ENCODE measurements at regions not wholly inside any gene's neighbourhood (a gene's known extent, or its start where the extent isn't known, plus 50 kb on each side); places are given as distances from the start of the nearest gene placed in this dataset.

DNA sequence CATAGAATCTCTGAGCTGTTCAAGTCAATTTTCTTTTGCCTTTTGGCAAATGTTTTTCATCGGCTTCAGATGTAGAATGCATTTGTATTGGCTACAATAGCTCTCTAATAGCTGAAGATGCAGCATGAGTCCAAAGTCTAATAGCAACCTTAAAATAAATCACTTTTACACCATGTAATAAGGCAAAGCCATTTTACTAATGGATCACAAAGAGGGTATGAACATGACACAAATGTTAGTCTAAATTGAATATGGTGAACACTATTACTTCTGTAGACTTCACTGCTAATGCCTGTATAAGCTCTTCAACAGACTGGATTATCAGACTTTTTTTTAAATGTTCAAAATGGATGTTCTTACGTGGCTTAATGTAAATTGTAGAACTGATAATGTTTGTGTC is 645.3 kb downstream of the TLL1 start (continued):
- TF ChIP-seq YY1 (IDR thresholded peaks at IDR 0.05), result no peak

DNA sequence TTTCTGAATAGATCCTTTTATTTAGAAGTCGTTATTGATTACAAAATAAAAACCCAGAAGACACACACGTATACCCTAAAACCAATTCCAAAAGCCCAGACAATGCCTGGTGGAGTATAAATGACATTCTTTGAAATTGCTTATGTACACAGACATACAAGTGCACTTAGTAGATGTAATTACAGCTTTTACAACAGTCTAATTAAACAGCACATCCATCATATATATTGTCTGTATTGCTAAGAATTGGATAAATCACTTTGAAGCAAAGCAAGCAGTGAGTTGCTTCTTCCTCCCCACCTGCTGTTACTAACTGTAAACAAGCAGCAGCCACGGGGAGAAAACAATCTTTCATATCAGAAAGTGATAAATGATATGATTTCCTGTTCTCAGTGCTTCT is 645.7 kb downstream of the TLL1 start:
- Histone ChIP-seq H3K9ac (ENCODE audit: low read depth in 1 of 2, low read length in 2 of 2) (no peak overlapping the region), H3K9me3 (ENCODE audit: control insufficient read depth in 4 of 4, low read length in 3 of 4) (no peaks in the 10 kb centered on the region), H3K4me1 (ENCODE audit: control insufficient read depth in 4 of 4, insufficient read depth in 4 of 4, low read length in 3 of 4) (no peaks in the 10 kb centered on the region), H3K4me3 (ENCODE audit: low read depth in 1 of 3, low read length in 3 of 3) (no peak overlapping the region), H3K27ac (ENCODE audit: low read depth in 1 of 2, low read length in 2 of 2) (no peak overlapping the region), H3K36me3 (ENCODE audit: control insufficient read depth in 4 of 4, insufficient read depth in 3 of 4, low read depth in 1 of 4, low read length in 3 of 4) (no peaks in the 10 kb centered on the region), H3K27me3 (ENCODE audit: control insufficient read depth in 4 of 4, insufficient read depth in 4 of 4, low read length in 3 of 4) (no peaks in the 10 kb centered on the region)
- WGBS, result 53% methylated on average over 3 of the region's 3 CpGs
- DNase-seq (ENCODE audit: low spot score), result no peak
- TF ChIP-seq RAD21 (IDR thresholded peaks at IDR 0.05) (no peak), GABPA (IDR thresholded peaks at IDR 0.05 in 1 of 2, conservative IDR thresholded peaks at IDR 0.05 in 1 of 2) (no peak), YY1 (IDR thresholded peaks at IDR 0.05) (no peak), TAF1 (conservative IDR thresholded peaks at IDR 0.05) (no peak), NR2F2 (IDR thresholded peaks at IDR 0.05) (no peak), JUND (IDR thresholded peaks at IDR 0.05) (no peak), FOXA2 (IDR thresholded peaks at IDR 0.05) (no peak), HNF4A (conservative IDR thresholded peaks at IDR 0.05) (no peak), EGR1 (IDR thresholded peaks at IDR 0.05; ENCODE audit: low read depth in 2 of 2) (no peak), SP1 (IDR thresholded peaks at IDR 0.05) (no peak)
- TF ChIP-seq, protein P1, sequence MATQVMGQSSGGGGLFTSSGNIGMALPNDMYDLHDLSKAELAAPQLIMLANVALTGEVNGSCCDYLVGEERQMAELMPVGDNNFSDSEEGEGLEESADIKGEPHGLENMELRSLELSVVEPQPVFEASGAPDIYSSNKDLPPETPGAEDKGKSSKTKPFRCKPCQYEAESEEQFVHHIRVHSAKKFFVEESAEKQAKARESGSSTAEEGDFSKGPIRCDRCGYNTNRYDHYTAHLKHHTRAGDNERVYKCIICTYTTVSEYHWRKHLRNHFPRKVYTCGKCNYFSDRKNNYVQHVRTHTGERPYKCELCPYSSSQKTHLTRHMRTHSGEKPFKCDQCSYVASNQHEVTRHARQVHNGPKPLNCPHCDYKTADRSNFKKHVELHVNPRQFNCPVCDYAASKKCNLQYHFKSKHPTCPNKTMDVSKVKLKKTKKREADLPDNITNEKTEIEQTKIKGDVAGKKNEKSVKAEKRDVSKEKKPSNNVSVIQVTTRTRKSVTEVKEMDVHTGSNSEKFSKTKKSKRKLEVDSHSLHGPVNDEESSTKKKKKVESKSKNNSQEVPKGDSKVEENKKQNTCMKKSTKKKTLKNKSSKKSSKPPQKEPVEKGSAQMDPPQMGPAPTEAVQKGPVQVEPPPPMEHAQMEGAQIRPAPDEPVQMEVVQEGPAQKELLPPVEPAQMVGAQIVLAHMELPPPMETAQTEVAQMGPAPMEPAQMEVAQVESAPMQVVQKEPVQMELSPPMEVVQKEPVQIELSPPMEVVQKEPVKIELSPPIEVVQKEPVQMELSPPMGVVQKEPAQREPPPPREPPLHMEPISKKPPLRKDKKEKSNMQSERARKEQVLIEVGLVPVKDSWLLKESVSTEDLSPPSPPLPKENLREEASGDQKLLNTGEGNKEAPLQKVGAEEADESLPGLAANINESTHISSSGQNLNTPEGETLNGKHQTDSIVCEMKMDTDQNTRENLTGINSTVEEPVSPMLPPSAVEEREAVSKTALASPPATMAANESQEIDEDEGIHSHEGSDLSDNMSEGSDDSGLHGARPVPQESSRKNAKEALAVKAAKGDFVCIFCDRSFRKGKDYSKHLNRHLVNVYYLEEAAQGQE (IDR thresholded peaks at IDR 0.05), result no peak
- TF ChIP-seq, protein P2, sequence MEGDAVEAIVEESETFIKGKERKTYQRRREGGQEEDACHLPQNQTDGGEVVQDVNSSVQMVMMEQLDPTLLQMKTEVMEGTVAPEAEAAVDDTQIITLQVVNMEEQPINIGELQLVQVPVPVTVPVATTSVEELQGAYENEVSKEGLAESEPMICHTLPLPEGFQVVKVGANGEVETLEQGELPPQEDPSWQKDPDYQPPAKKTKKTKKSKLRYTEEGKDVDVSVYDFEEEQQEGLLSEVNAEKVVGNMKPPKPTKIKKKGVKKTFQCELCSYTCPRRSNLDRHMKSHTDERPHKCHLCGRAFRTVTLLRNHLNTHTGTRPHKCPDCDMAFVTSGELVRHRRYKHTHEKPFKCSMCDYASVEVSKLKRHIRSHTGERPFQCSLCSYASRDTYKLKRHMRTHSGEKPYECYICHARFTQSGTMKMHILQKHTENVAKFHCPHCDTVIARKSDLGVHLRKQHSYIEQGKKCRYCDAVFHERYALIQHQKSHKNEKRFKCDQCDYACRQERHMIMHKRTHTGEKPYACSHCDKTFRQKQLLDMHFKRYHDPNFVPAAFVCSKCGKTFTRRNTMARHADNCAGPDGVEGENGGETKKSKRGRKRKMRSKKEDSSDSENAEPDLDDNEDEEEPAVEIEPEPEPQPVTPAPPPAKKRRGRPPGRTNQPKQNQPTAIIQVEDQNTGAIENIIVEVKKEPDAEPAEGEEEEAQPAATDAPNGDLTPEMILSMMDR (IDR thresholded peaks at IDR 0.05; ENCODE audit: low read depth, low read length, missing input control), result no peak
- TF ChIP-seq, protein P3, sequence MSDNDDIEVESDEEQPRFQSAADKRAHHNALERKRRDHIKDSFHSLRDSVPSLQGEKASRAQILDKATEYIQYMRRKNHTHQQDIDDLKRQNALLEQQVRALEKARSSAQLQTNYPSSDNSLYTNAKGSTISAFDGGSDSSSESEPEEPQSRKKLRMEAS (IDR thresholded peaks at IDR 0.05), result no peak
- TF ChIP-seq, protein P4, sequence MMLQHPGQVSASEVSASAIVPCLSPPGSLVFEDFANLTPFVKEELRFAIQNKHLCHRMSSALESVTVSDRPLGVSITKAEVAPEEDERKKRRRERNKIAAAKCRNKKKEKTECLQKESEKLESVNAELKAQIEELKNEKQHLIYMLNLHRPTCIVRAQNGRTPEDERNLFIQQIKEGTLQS (IDR thresholded peaks at IDR 0.05), result no peak

DNA sequence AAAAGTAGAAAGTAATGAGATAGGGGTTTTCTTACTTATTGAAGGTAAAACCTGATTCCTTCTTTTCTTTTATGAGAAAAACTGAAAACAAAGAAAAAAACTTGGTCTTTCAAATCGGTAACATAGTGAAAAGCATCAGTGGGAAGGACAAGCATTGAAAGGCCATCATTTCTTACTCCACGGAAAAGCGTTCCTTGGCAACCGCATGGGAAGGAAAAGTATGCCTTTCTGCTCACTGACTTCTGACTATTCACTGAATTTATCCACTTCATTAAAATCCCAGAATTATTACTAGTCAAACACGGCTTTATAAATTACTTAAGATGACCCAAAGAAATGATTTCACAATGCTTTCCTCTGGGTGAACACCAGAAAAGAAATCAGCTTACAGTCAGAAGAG is 646.7 kb downstream of the TLL1 start:
- 82% methylated on average over 5 of the region's 5 CpGs for WGBS
- Histone ChIP-seq H3K27me3 (ENCODE audit: control insufficient read depth in 4 of 4, insufficient read depth in 4 of 4, low read length in 3 of 4) (no peaks in the 10 kb centered on the region), H3K9me3 (ENCODE audit: control insufficient read depth in 4 of 4, low read length in 3 of 4) (no peaks in the 10 kb centered on the region), H3K4me1 (ENCODE audit: control insufficient read depth in 4 of 4, insufficient read depth in 4 of 4, low read length in 3 of 4) (no peaks in the 10 kb centered on the region), H3K9ac (ENCODE audit: low read depth in 1 of 2, low read length in 2 of 2) (no peak overlapping the region), H3K4me3 (ENCODE audit: low read depth in 1 of 3, low read length in 3 of 3) (no peak overlapping the region), H3K27ac (ENCODE audit: low read depth in 1 of 2, low read length in 2 of 2) (no peak overlapping the region), H3K36me3 (ENCODE audit: control insufficient read depth in 4 of 4, insufficient read depth in 3 of 4, low read depth in 1 of 4, low read length in 3 of 4) (no peaks in the 10 kb centered on the region)
- TF ChIP-seq EGR1 (IDR thresholded peaks at IDR 0.05; ENCODE audit: low read depth in 2 of 2) (no peak), FOXA1 (IDR thresholded peaks at IDR 0.05) (no peak), YY1 (IDR thresholded peaks at IDR 0.05) (no peak), HNF4A (conservative IDR thresholded peaks at IDR 0.05) (no peak), RAD21 (IDR thresholded peaks at IDR 0.05) (no peak), NR2F2 (IDR thresholded peaks at IDR 0.05) (no peak), RXRA (IDR thresholded peaks at IDR 0.05) (no peak)
- TF ChIP-seq, protein P3 (IDR thresholded peaks at IDR 0.05), result no peak
- TF ChIP-seq, protein P5, sequence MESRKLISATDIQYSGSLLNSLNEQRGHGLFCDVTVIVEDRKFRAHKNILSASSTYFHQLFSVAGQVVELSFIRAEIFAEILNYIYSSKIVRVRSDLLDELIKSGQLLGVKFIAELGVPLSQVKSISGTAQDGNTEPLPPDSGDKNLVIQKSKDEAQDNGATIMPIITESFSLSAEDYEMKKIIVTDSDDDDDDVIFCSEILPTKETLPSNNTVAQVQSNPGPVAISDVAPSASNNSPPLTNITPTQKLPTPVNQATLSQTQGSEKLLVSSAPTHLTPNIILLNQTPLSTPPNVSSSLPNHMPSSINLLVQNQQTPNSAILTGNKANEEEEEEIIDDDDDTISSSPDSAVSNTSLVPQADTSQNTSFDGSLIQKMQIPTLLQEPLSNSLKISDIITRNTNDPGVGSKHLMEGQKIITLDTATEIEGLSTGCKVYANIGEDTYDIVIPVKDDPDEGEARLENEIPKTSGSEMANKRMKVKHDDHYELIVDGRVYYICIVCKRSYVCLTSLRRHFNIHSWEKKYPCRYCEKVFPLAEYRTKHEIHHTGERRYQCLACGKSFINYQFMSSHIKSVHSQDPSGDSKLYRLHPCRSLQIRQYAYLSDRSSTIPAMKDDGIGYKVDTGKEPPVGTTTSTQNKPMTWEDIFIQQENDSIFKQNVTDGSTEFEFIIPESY (IDR thresholded peaks at IDR 0.05), result no peak
- TF ChIP-seq, protein P1 (IDR thresholded peaks at IDR 0.05), result no peak
- TF ChIP-seq, protein P4 (IDR thresholded peaks at IDR 0.05), result no peak
- no peak for DNase-seq (ENCODE audit: low spot score)

Measured in liver (tissue), 8 donors.